Panc1 (cell line): ENCODE measurements at regions not wholly inside any gene's neighbourhood (a gene's known extent, or its start where the extent isn't known, plus 50 kb on each side); places are given as distances from the start of the nearest gene placed in this dataset.

ENCODE experiments used
- ATAC-seq: fragments of 200-7000 bp; cut with Tn5 transposase; 2 replicates; pipeline ENCODE4 v1.9.1; 2020; ENCODE audit warnings: mild to moderate bottlenecking, moderate library complexity
- BruUV-seq: library from RNA; stranded (reverse); fragments of 400-500 nt; replicated peaks from 2 replicates; lab custom pipeline; 2021; lab: Mats Ljungman, UMichigan
- CTCF ChIA-PET: fragments of 300-600 bp; sonication (Branson Sonifier 250); formaldehyde crosslinking; loops from one replicate; lab custom pipeline; 2022; ENCODE audit warnings: antibody characterized with exemption; lab: Charles Lee
- POLR2A ChIA-PET: fragments of 300-600 bp; sonication (Branson Sonifier 250); formaldehyde crosslinking; loops from one replicate; lab custom pipeline; 2022; ENCODE audit warnings: antibody characterized with exemption; lab: Charles Lee
- DNase-seq: peaks from one replicate; pipeline ENCODE4 v3.0.0-alpha.2; 2010; ENCODE audit warnings: low read depth, low spot score
- H3K27ac ChIP-seq: 2 replicates; pipeline ENCODE4 v1.5.1; 2011; ENCODE audit warnings: mild to moderate bottlenecking, low read length, inconsistent platforms
- H3K27me3 ChIP-seq: fragments of 200-500 bp; sonication (Bioruptor generic); 2 replicates; pipeline ENCODE4 v1.6.0; 2014; ENCODE audit warnings: low read length, inconsistent platforms; ENCODE audit not compliant: control insufficient read depth, insufficient read depth
- H3K36me3 ChIP-seq: fragments of 200-500 bp; sonication (Bioruptor generic); 2 replicates; pipeline ENCODE4 v1.5.1; 2014; ENCODE audit warnings: inconsistent platforms, mild to moderate bottlenecking, low read length, moderate library complexity; ENCODE audit not compliant: control insufficient read depth, insufficient read depth
- H3K4me1 ChIP-seq: 2 replicates; pipeline ENCODE4 v1.5.1; 2011; ENCODE audit warnings: inconsistent platforms, mild to moderate bottlenecking, low read length, moderate library complexity; ENCODE audit not compliant: control insufficient read depth, insufficient read depth
- H3K4me3 ChIP-seq, 2 experiments: 2 replicates each; pipeline ENCODE4 v1.5.1; 2011 to 2012; ENCODE audit warnings: low read depth in 2 of 2, low read length in 2 of 2, mild to moderate bottlenecking in 2 of 2, inconsistent platforms in 1 of 2, moderate library complexity in 1 of 2
- H3K9me3 ChIP-seq: fragments of 200-500 bp; sonication (Bioruptor generic); 2 replicates; pipeline ENCODE4 v1.5.1; 2014; ENCODE audit warnings: low read depth, mild to moderate bottlenecking, inconsistent platforms, low read length, moderate library complexity; ENCODE audit not compliant: control insufficient read depth, insufficient read depth
- CTCF ChIP-seq: fragments of 450-650 bp; IDR thresholded peaks from 2 replicates; pipeline ENCODE4 v1.5.1; 2017; ENCODE audit warnings: mild to moderate bottlenecking
- POLR2AphosphoS5 ChIP-seq: IDR thresholded peaks from 2 replicates; pipeline ENCODE4 v1.6.1; 2012; ENCODE audit warnings: mild to moderate bottlenecking, low read depth, low read length, moderate library complexity
- REST ChIP-seq, 2 experiments: IDR thresholded peaks; 2 replicates each; pipeline ENCODE4 v1.6.1; 2011 to 2012; ENCODE audit warnings: low read depth in 2 of 2, control low read depth in 1 of 2, low read length in 1 of 2, mild to moderate bottlenecking in 1 of 2, moderate library complexity in 1 of 2; ENCODE audit not compliant: insufficient read depth in 1 of 2
- SIN3A ChIP-seq: IDR thresholded peaks from 2 replicates; pipeline ENCODE4 v1.6.1; 2012; ENCODE audit warnings: low read depth, mild to moderate bottlenecking, low read length, moderate library complexity, borderline replicate concordance; ENCODE audit not compliant: insufficient read depth
- TCF7L2 ChIP-seq: IDR thresholded peaks from 2 replicates; pipeline ENCODE4 v1.6.1; 2011; ENCODE audit warnings: mild to moderate bottlenecking, low read depth, low read length, inconsistent platforms
- in situ Hi-C: cut with HindIII; loops from 2 replicates; pipeline ENCODE4 v1.10.0; 2016; ENCODE audit warnings: low sequenced_read_pairs, low pct_unique_long_range_greater_than_20kb
- intact Hi-C: fragments of 100-400 bp; cut with micrococcal nuclease; formaldehyde crosslinking; loops from one replicate; pipeline ENCODE4 v1.10.0; 2022; ENCODE audit not compliant: unreplicated experiment

- H3K27me3 ChIP-seq = no peaks in the 10 kb centered on the region
- no peak overlapping the region for H3K4me3 ChIP-seq
- no peaks in the 10 kb centered on the region for H3K9me3 ChIP-seq
- in situ Hi-C loops = no loop called here
- ChIA-PET POLR2A (no interaction called here), CTCF (no interaction called here)
- TF ChIP-seq POLR2AphosphoS5 = no peak
- no peak for TF ChIP-seq SIN3A
- TF ChIP-seq TCF7L2 = no peak
- TF ChIP-seq CTCF = no peak
- no peak for TF ChIP-seq REST (IDR thresholded peaks at IDR 0.05; ENCODE audit: insufficient read depth in 1 of 2, low read depth in 2 of 2, low read length in 1 of 2)
- BruUV-seq = no TSS peak
- DNase-seq = no peak
- H3K4me1 ChIP-seq = no peaks in the 10 kb centered on the region
- no peak overlapping the region for H3K27ac ChIP-seq
- no peak for ATAC-seq
- no peaks in the 10 kb centered on the region for H3K36me3 ChIP-seq
- intact Hi-C loops = no loop called here
Observed at GRCh38 chr4:164239433-164239832, 514.5 kb upstream of the SMIM31 start.

- no peaks in the 10 kb centered on the region for H3K36me3 ChIP-seq
- no peak for TF ChIP-seq REST (IDR thresholded peaks at IDR 0.05; ENCODE audit: insufficient read depth in 1 of 2, low read depth in 2 of 2, low read length in 1 of 2)
- TF ChIP-seq CTCF = no peak
- TF ChIP-seq POLR2AphosphoS5 = no peak
- no peak for TF ChIP-seq TCF7L2
- TF ChIP-seq SIN3A = no peak
- no peaks in the 10 kb centered on the region for H3K9me3 ChIP-seq
- no peak for ATAC-seq
- no peaks in the 10 kb centered on the region for H3K27me3 ChIP-seq
- intact Hi-C loops = no loop called here
- CTCF ChIA-PET = no interaction called here
- DNase-seq = no peak
- H3K27ac ChIP-seq = no peak overlapping the region
- BruUV-seq = no TSS peak
- no peaks in the 10 kb centered on the region for H3K4me1 ChIP-seq
- POLR2A ChIA-PET = no interaction called here
- in situ Hi-C loops = no loop called here
- H3K4me3 ChIP-seq = no peak overlapping the region
Observed at GRCh38 chr4:164239976-164240375, 514.0 kb upstream of the SMIM31 start.
